ENCODE measurements at regions not wholly inside any gene's neighbourhood (a gene's known extent, or its start where the extent isn't known, plus 50 kb on each side); places are given as distances from the start of the nearest gene placed in this dataset.

DNA sequence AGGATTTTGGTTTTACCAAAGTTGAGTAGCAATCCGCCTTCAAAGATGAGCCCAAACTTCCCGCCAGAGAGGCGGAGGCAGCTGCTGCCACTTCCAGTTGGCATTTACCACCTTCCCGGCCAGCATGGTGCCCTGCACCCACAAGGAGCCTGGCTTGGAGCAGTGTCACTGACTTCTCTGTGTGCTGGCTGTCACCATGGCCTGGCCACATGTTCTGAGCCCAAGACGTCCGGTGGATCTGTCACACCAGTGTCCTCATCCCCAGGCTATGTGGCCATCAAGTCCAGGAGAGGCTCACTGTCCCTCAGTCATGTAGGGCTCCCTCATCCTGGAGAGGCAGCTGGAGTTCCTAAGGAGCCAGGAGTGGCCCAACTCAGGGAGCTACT lies 100.6 kb downstream of the ACKR3 start:
- no peak for TF ChIP-seq YY1 (IDR thresholded peaks at IDR 0.05; ENCODE audit: insufficient read depth, insufficient read length)
- no peak for TF ChIP-seq ZNF274 (IDR thresholded peaks at IDR 0.05; ENCODE audit: low read depth, low read length)

All from NT2/D1 (cell line).